SHP77 (cell line): ENCODE measurements at regions not wholly inside any gene's neighbourhood (a gene's known extent, or its start where the extent isn't known, plus 50 kb on each side); places are given as distances from the start of the nearest gene placed in this dataset.

Experiments used
- DNase-seq, 2 experiments: peaks; one replicate each; lab custom pipeline; 2025; lab: John Stamatoyannopoulos, UW

- DNase-seq: no peak
These were observed 266.1 kb upstream of the TMTC4 start for GRCh38 chr13:100940658-100941057.

GRCh38 chr13:100933841-100934240 lies 259.2 kb upstream of the TMTC4 start:
- no peak for DNase-seq

- no peak for DNase-seq
These were observed 248.0 kb upstream of the TMTC4 start for GRCh38 chr13:100922599-100922998.

GRCh38 chr13:100921139-100921538 lies 246.5 kb upstream of the TMTC4 start:
- DNase-seq: no peak

- no peak for DNase-seq
These were observed 242.4 kb upstream of the TMTC4 start for GRCh38 chr13:100917011-100917410.

GRCh38 chr13:100913143-100913542 lies 238.5 kb upstream of the TMTC4 start:
- no peak for DNase-seq

- DNase-seq: no peak
These were observed 229.8 kb upstream of the TMTC4 start for GRCh38 chr13:100904293-100904976.

- DNase-seq: no peak
These were observed 225.2 kb upstream of the TMTC4 start for GRCh38 chr13:100899720-100900316.

GRCh38 chr13:100898431-100898830 lies 223.8 kb upstream of the TMTC4 start:
- no peak for DNase-seq

GRCh38 chr13:100895651-100896050 lies 221.1 kb upstream of the TMTC4 start:
- no peak for DNase-seq

GRCh38 chr13:100892981-100893380 lies 218.4 kb upstream of the TMTC4 start:
- DNase-seq: no peak

GRCh38 chr13:100890645-100891044 lies 216.1 kb upstream of the TMTC4 start:
- DNase-seq: no peak

- no peak for DNase-seq
These were observed 213.1 kb upstream of the TMTC4 start for GRCh38 chr13:100887729-100888151.

GRCh38 chr13:100883453-100883852 lies 208.9 kb upstream of the TMTC4 start:
- no peak for DNase-seq

- DNase-seq: no peak
These were observed 206.8 kb upstream of the TMTC4 start for GRCh38 chr13:100881291-100881864.

- no peak for DNase-seq
These were observed 205.6 kb upstream of the TMTC4 start for GRCh38 chr13:100880166-100880565.

- no peak for DNase-seq
These were observed 204.7 kb upstream of the TMTC4 start for GRCh38 chr13:100879255-100879654.

- DNase-seq: no peak
These were observed 201.4 kb upstream of the TMTC4 start for GRCh38 chr13:100876044-100876403.

- no peak for DNase-seq
These were observed 200.9 kb upstream of the TMTC4 start for GRCh38 chr13:100875392-100876043.

- no peak for DNase-seq
These were observed 198.2 kb upstream of the TMTC4 start for GRCh38 chr13:100872761-100873160.

- DNase-seq: no peak
These were observed 196.3 kb upstream of the TMTC4 start for GRCh38 chr13:100870898-100871297.

GRCh38 chr13:100860866-100861265 lies 186.3 kb upstream of the TMTC4 start:
- no peak for DNase-seq

GRCh38 chr13:100859861-100860260 lies 185.3 kb upstream of the TMTC4 start:
- DNase-seq: no peak
